ENCODE measurements at regions not wholly inside any gene's neighbourhood (a gene's known extent, or its start where the extent isn't known, plus 50 kb on each side); places are given as distances from the start of the nearest gene placed in this dataset.

- TF ChIP-seq, protein P1, sequence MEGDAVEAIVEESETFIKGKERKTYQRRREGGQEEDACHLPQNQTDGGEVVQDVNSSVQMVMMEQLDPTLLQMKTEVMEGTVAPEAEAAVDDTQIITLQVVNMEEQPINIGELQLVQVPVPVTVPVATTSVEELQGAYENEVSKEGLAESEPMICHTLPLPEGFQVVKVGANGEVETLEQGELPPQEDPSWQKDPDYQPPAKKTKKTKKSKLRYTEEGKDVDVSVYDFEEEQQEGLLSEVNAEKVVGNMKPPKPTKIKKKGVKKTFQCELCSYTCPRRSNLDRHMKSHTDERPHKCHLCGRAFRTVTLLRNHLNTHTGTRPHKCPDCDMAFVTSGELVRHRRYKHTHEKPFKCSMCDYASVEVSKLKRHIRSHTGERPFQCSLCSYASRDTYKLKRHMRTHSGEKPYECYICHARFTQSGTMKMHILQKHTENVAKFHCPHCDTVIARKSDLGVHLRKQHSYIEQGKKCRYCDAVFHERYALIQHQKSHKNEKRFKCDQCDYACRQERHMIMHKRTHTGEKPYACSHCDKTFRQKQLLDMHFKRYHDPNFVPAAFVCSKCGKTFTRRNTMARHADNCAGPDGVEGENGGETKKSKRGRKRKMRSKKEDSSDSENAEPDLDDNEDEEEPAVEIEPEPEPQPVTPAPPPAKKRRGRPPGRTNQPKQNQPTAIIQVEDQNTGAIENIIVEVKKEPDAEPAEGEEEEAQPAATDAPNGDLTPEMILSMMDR (IDR thresholded peaks at IDR 0.05 in 8 of 11, conservative IDR thresholded peaks at IDR 0.05 in 3 of 11), result no peak
- TF ChIP-seq POLR2AphosphoS5 (IDR thresholded peaks at IDR 0.05), result no peak
Observed at GRCh38 chr5:93126634-93127033, 454.4 kb downstream of the NR2F1-AS1 start.

Data from spleen (tissue), 7 donors.